Neural cell (in vitro differentiated cells): ENCODE measurements at regions not wholly inside any gene's neighbourhood (a gene's known extent, or its start where the extent isn't known, plus 50 kb on each side); places are given as distances from the start of the nearest gene placed in this dataset.

Experiments used
- H2AFZ ChIP-seq: fragments of 200-600, 300-800 bp; sonication (generic), shearing (Covaris generic); 2 replicates; pipeline ENCODE4 v1.6.0; 2014; ENCODE audit warnings: low read depth, mild to moderate bottlenecking, antibody characterized with exemption, low read length, moderate library complexity
- H3F3A ChIP-seq: fragments of 200-600 bp; shearing (Covaris generic); 2 replicates; pipeline ENCODE4 v1.6.1; 2016; ENCODE audit warnings: mild to moderate bottlenecking, moderate library complexity, mixed read lengths, antibody characterized with exemption, low read length; ENCODE audit not compliant: insufficient read depth, poor library complexity, severe bottlenecking
- H3K27ac ChIP-seq: fragments of 200-600, 300-800 bp; sonication (generic), shearing (Covaris generic); 2 replicates; pipeline ENCODE4 v1.5.1; 2014; ENCODE audit warnings: mild to moderate bottlenecking, low read length, moderate library complexity
- H3K27me3 ChIP-seq: fragments of 300-800, 200-600 bp; sonication (generic), shearing (Covaris generic); 2 replicates; pipeline ENCODE4 v1.6.0; 2014; ENCODE audit warnings: mild to moderate bottlenecking, low read depth, low read length, moderate library complexity; ENCODE audit not compliant: insufficient read depth
- H3K36me3 ChIP-seq: fragments of 300-800, 200-600 bp; sonication (generic), shearing (Covaris generic); 2 replicates; pipeline ENCODE4 v1.5.1; 2014; ENCODE audit warnings: mild to moderate bottlenecking, antibody characterized with exemption, low read length, moderate library complexity; ENCODE audit not compliant: insufficient read depth
- H3K4me2 ChIP-seq: fragments of 300-800, 200-600 bp; sonication (generic), shearing (Covaris generic); 2 replicates; pipeline ENCODE4 v1.6.0; 2014; ENCODE audit warnings: mild to moderate bottlenecking, low read length
- H3K4me3 ChIP-seq: fragments of 300-800, 200-600 bp; sonication (generic), shearing (Covaris generic); 2 replicates; pipeline ENCODE4 v1.5.1; 2014; ENCODE audit warnings: mild to moderate bottlenecking, low read length, moderate library complexity
- H3K79me2 ChIP-seq: fragments of 200-600 bp; shearing (Covaris generic); replicated peaks from 2 replicates; pipeline ENCODE4 v1.6.0; 2014; ENCODE audit warnings: mild to moderate bottlenecking, low read length, moderate library complexity; ENCODE audit not compliant: insufficient read depth
- H3K9ac ChIP-seq: fragments of 300-800, 200-600 bp; sonication (generic), shearing (Covaris generic); 2 replicates; pipeline ENCODE4 v1.6.1; 2016; ENCODE audit warnings: mild to moderate bottlenecking, low read length, mixed read lengths
- H3K9me2 ChIP-seq: fragments of 200-600 bp; shearing (Covaris generic); 2 replicates; pipeline ENCODE4 v1.6.1; 2016; ENCODE audit warnings: mild to moderate bottlenecking, low read length, mixed read lengths; ENCODE audit not compliant: insufficient read depth
- H3K9me3 ChIP-seq: fragments of 200-600, 300-800 bp; sonication (generic), shearing (Covaris generic); 2 replicates; pipeline ENCODE4 v1.6.1; 2016; ENCODE audit warnings: mild to moderate bottlenecking, mixed run types, low read length, moderate library complexity, mixed read lengths
- H4K20me1 ChIP-seq: fragments of 200-600 bp; shearing (Covaris generic); 2 replicates; pipeline ENCODE4 v1.6.1; 2016; ENCODE audit warnings: mild to moderate bottlenecking, mixed run types; ENCODE audit not compliant: insufficient read depth
- CTCF ChIP-seq: fragments of 450-650 bp; IDR thresholded peaks from 2 replicates; pipeline ENCODE4 v1.5.1; 2014; ENCODE audit warnings: antibody characterized with exemption, mild to moderate bottlenecking, moderate library complexity; ENCODE audit not compliant: poor library complexity, severe bottlenecking
- EP300 ChIP-seq: fragments of 450-650 bp; conservative IDR thresholded peaks from 2 replicates; pipeline ENCODE4 v1.6.1; 2014; ENCODE audit warnings: antibody characterized with exemption, mild to moderate bottlenecking, moderate library complexity; ENCODE audit not compliant: poor library complexity, severe bottlenecking
- EZH2 ChIP-seq: fragments of 200-600, 300-800 bp; shearing (Covaris generic), sonication (generic); IDR thresholded peaks from 2 replicates; pipeline ENCODE4 v1.6.1; 2014; ENCODE audit warnings: antibody characterized with exemption, low read length, borderline replicate concordance, mild to moderate bottlenecking; ENCODE audit not compliant: insufficient read depth, poor library complexity, severe bottlenecking
- MXI1 ChIP-seq: fragments of 450-650 bp; conservative IDR thresholded peaks from 2 replicates; pipeline ENCODE4 v1.6.1; 2014; ENCODE audit warnings: antibody characterized with exemption, mild to moderate bottlenecking; ENCODE audit not compliant: poor library complexity, severe bottlenecking
- POLR2AphosphoS5 ChIP-seq: IDR thresholded peaks from 2 replicates; pipeline ENCODE4 v1.6.1; 2012
- RAD21 ChIP-seq: fragments of 450-650 bp; conservative IDR thresholded peaks from 2 replicates; pipeline ENCODE4 v1.6.1; 2014; ENCODE audit warnings: antibody characterized with exemption, mild to moderate bottlenecking, moderate library complexity
- SMC3 ChIP-seq: fragments of 450-650 bp; conservative IDR thresholded peaks from 2 replicates; pipeline ENCODE4 v1.6.1; 2014; ENCODE audit warnings: antibody characterized with exemption, mild to moderate bottlenecking, moderate library complexity; ENCODE audit not compliant: poor library complexity
- TAF1 ChIP-seq: IDR thresholded peaks from 2 replicates; pipeline ENCODE4 v1.6.1; 2012; ENCODE audit warnings: low read depth
- TF ChIP-seq, protein P1 (sequence below): IDR thresholded peaks from 2 replicates; pipeline ENCODE4 v1.6.1; 2012; ENCODE audit warnings: borderline replicate concordance

DNA sequence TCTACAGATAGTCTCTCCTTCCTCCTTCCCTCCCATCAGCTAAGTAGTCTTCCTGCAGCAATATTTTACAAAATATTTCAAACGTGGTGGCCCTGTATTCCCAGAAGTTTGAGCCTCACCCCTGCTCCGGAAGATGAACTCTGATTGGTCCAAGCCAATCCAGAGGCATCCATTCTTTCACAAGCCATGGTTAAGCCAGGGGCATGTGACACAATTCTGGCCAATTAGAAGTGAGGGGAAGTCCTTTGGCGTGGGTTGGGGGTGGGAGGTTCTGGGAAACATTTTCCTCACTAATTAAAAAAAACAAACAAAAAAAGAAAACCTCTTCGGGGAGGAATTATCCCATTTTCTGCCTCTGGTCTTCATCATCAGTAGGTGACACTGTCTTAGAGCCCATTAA lies 69.4 kb upstream of the GSC start:
- TF ChIP-seq SMC3 (no peak), EZH2 (no peak), TAF1 (no peak), EP300 (no peak), MXI1 (no peak), POLR2AphosphoS5 (no peak), CTCF (no peak), RAD21 (no peak)
- TF ChIP-seq, protein P1, sequence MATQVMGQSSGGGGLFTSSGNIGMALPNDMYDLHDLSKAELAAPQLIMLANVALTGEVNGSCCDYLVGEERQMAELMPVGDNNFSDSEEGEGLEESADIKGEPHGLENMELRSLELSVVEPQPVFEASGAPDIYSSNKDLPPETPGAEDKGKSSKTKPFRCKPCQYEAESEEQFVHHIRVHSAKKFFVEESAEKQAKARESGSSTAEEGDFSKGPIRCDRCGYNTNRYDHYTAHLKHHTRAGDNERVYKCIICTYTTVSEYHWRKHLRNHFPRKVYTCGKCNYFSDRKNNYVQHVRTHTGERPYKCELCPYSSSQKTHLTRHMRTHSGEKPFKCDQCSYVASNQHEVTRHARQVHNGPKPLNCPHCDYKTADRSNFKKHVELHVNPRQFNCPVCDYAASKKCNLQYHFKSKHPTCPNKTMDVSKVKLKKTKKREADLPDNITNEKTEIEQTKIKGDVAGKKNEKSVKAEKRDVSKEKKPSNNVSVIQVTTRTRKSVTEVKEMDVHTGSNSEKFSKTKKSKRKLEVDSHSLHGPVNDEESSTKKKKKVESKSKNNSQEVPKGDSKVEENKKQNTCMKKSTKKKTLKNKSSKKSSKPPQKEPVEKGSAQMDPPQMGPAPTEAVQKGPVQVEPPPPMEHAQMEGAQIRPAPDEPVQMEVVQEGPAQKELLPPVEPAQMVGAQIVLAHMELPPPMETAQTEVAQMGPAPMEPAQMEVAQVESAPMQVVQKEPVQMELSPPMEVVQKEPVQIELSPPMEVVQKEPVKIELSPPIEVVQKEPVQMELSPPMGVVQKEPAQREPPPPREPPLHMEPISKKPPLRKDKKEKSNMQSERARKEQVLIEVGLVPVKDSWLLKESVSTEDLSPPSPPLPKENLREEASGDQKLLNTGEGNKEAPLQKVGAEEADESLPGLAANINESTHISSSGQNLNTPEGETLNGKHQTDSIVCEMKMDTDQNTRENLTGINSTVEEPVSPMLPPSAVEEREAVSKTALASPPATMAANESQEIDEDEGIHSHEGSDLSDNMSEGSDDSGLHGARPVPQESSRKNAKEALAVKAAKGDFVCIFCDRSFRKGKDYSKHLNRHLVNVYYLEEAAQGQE = no peak
- Histone ChIP-seq H3K27me3 (no peaks in the 10 kb centered on the region), H3K4me2 (no peak overlapping the region), H3F3A (no peaks in the 10 kb centered on the region), H3K9me3 (no peaks in the 10 kb centered on the region), H3K9me2 (no peaks in the 10 kb centered on the region), H3K9ac (no peak overlapping the region), H4K20me1 (no peaks in the 10 kb centered on the region), H2AFZ (no peak overlapping the region), H3K27ac (no peak overlapping the region), H3K4me3 (no peak overlapping the region), H3K36me3 (no peaks in the 10 kb centered on the region), H3K79me2 (no peaks in the 10 kb centered on the region)

- Histone ChIP-seq H3K27me3 (no peaks in the 10 kb centered on the region), H3K36me3 (no peaks in the 10 kb centered on the region), H3K27ac (peak overlapping the region; percentile 83), H3F3A (no peaks in the 10 kb centered on the region), H3K4me2 (peak overlapping the region; percentile 33), H2AFZ (no peak overlapping the region), H4K20me1 (no peaks in the 10 kb centered on the region), H3K79me2 (no peaks in the 10 kb centered on the region), H3K9ac (peak overlapping the region; percentile 39), H3K9me3 (no peaks in the 10 kb centered on the region), H3K4me3 (peak overlapping the region; percentile 50), H3K9me2 (no peaks in the 10 kb centered on the region)
- TF ChIP-seq TAF1 = no peak
- TF ChIP-seq EP300 = peak; percentile 94
- TF ChIP-seq POLR2AphosphoS5 = peak; percentile 40
These were observed 66.9 kb upstream of the GSC start for GRCh38 chr14:94836849-94837248.

- H3K27ac ChIP-seq = peak overlapping the region; percentile 17
- H3K9ac ChIP-seq = no peak overlapping the region
- H3K9me3 ChIP-seq = no peaks in the 10 kb centered on the region
- H3K9me2 ChIP-seq = no peaks in the 10 kb centered on the region
- TF ChIP-seq POLR2AphosphoS5 = no peak
- H3K27me3 ChIP-seq = no peaks in the 10 kb centered on the region
- no peaks in the 10 kb centered on the region for H3K79me2 ChIP-seq
- no peaks in the 10 kb centered on the region for H4K20me1 ChIP-seq
- no peak overlapping the region for H3K4me3 ChIP-seq
- no peak overlapping the region for H3K4me2 ChIP-seq
- no peak overlapping the region for H2AFZ ChIP-seq
- H3K36me3 ChIP-seq = no peaks in the 10 kb centered on the region
- H3F3A ChIP-seq = no peaks in the 10 kb centered on the region
These were observed 63.7 kb upstream of the GSC start for GRCh38 chr14:94833633-94834032.
